ENCODE measurements at regions not wholly inside any gene's neighbourhood (a gene's known extent, or its start where the extent isn't known, plus 50 kb on each side); places are given as distances from the start of the nearest gene placed in this dataset.

DNA sequence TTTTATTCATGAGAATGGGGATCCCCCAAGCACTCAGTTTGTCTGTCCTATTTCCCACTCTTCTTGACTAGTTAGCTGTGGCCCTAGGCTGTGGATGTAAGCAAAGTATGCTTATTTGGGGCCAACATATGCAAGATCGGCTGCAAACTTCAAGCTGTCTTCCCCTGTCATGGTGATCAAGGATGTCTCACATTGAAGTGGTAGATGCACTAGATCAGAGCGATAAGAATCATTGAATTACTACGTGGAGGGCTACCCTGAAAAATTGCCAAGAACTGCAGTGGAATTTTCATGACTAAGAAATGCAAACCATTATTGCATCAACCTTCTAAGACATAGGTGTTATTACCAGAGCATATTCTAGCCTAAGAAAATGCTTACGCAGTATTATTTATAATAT, 527.4 kb downstream of the RNF144A start:
- no peak overlapping the region for H3K9ac ChIP-seq
- peaks cover 0 to 5% (median 0%) of the 10 kb centered on the region in 11 experiments; a peak in 1 of 22 replicates for H3K9me3 ChIP-seq (replicated peaks in 1 of 11)
- H3K27ac ChIP-seq = no peak overlapping the region
- H4K20me1 ChIP-seq = no peaks in the 10 kb centered on the region
- H3K4me2 ChIP-seq = no peak overlapping the region
- no peaks in the 10 kb centered on the region for H3K27me3 ChIP-seq
- H3K4me3 ChIP-seq = no peak overlapping the region
- no peaks in the 10 kb centered on the region for H3K36me3 ChIP-seq
- TF ChIP-seq Cebpa-rat (IDR thresholded peaks at IDR 0.05) = no peak
- peaks cover 0 to 3% (median 0%) of the 10 kb centered on the region in 10 experiments; a peak in 1 of 20 replicates for H3K4me1 ChIP-seq

DNA sequence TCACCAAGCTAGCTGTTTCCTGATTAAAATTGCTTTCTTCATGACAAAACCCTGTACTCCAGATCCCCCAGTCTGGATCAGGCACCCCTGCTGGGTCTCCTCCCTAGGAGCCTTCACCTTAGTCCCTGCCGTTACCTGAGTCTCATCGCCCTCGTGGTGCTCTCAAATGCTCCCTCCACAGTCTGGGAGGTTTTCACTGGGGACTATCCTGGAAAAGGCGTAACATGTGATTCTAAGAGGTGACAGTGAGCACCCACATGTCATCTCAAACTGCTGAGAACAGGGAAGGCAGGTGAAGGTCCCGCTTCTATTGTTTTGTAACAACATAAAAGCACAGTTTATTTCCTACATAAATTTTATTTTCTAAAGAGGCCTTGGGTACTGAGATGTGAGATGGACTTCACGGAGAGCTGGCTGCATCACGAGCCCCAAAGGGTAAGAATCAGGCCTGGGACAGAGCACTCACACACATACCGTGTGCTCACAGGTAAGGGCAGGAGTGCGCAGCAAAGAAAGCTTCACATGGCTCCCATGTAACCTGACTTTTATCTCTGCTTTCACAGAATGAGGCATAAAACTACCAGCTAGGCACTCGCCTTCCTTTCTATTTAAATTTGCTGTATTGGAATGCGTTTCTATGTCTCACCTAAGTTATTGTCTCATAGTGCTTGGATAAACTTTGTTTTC, 531.5 kb downstream of the RNF144A start:
- no peak overlapping the region for H3K4me2 ChIP-seq
- no peak for TF ChIP-seq Cebpa-rat (IDR thresholded peaks at IDR 0.05)
- no peaks in the 10 kb centered on the region for H3K9me3 ChIP-seq (replicated peaks in 1 of 11)
- H3K4me1 ChIP-seq = peaks cover 0 to 6% (median 0%) of the 10 kb centered on the region in 10 experiments; a peak in 4 of 20 replicates
- no peaks in the 10 kb centered on the region for H3K27me3 ChIP-seq
- no peaks in the 10 kb centered on the region for H3K36me3 ChIP-seq
- no peaks in the 10 kb centered on the region for H4K20me1 ChIP-seq
- no peak overlapping the region for H3K27ac ChIP-seq
- no peak overlapping the region for H3K4me3 ChIP-seq
- no peak overlapping the region for H3K9ac ChIP-seq

DNA sequence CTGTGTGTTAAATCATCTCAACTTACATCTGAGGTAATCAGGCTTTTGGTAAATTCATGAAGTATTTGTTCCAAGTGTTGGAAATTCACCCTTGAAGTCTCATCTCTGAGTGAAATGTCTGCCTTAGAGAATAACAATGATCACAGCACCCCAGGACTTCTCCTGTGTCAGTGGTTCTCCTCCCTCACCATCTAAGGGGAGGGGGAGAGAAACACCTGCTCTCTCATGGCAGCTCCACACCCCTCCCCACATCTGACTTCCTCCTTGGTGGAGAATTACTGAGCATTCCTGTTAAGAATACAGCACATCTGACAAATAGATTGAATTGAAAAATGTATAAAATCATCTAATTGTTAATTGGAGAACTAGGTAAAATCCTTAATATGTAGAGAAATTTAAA, 532.1 kb downstream of the RNF144A start:
- Histone ChIP-seq H3K4me3 (no peak overlapping the region), H3K36me3 (no peaks in the 10 kb centered on the region), H3K9me3 (replicated peaks in 1 of 11) (no peaks in the 10 kb centered on the region), H3K4me1 (peaks cover 0 to 6% (median 0%) of the 10 kb centered on the region in 10 experiments; a peak in 4 of 20 replicates), H3K9ac (no peak overlapping the region), H3K27me3 (no peaks in the 10 kb centered on the region), H3K27ac (no peak overlapping the region), H3K4me2 (no peak overlapping the region), H4K20me1 (no peaks in the 10 kb centered on the region)
- no peak for TF ChIP-seq Cebpa-rat (IDR thresholded peaks at IDR 0.05)

DNA sequence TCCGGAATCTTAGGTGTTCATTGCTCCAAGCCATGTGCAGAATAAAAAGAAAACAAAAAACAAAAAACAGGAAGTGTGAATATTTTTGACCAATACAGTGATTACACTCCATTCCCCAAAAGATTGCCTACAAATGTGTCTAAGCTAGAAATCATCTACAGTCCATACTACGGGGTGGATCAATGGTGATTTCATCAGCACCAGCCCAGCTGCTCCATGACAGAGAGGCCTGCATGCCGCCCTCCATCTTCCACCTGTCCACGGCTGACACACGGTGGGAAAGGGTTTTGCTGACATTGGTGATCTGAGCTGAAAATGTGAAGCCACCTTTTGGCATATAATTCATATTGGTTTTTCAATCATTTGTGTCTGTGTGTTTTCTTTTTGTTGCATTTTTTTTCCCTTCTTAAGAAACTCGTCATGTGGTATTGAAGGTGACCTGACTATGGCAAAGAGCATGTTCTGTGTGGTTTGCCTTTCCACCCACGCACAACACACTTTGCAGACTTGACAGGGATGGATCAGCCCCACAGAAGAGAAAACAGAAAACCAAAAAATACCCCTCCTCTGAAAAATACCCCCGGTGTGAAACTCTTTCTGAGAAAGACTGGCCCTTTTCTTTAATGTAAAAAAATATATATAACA, 533.1 kb downstream of the RNF144A start:
- H3K9me3 ChIP-seq (replicated peaks in 1 of 11) = no peaks in the 10 kb centered on the region
- no peak for TF ChIP-seq Cebpa-rat (IDR thresholded peaks at IDR 0.05)
- H3K9ac ChIP-seq = no peak overlapping the region
- no peaks in the 10 kb centered on the region for H3K36me3 ChIP-seq
- H3K4me3 ChIP-seq = no peak overlapping the region
- H3K27ac ChIP-seq = no peak overlapping the region
- H3K27me3 ChIP-seq = no peaks in the 10 kb centered on the region
- no peaks in the 10 kb centered on the region for H4K20me1 ChIP-seq
- 0 out of 22 replicates have a peak overlapping the region, but pooled peaks of 1 of the 11 experiments have one; percentile 1 for H3K4me2 ChIP-seq
- H3K4me1 ChIP-seq = peaks cover 0 to 6% (median 0%) of the 10 kb centered on the region in 10 experiments; a peak in 4 of 20 replicates

DNA sequence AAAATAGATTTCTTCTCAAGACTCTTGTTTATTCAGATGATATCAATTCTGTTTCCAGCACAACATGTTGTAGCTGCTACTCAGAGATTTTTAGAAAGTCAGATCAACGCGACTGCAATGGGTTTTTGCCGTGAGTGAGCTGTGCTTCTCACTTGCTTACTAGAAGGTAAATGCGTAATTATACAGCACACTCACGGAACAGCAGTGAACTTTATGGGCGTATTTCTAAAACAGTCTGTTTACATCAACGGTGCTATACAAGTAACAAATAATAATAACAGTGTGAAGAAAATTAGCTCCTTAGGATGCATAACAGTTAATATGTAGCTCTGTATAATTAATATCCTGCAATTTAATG, 533.6 kb downstream of the RNF144A start:
- H3K36me3 ChIP-seq = no peaks in the 10 kb centered on the region
- H3K4me3 ChIP-seq = no peak overlapping the region
- H3K27me3 ChIP-seq = no peaks in the 10 kb centered on the region
- H3K9ac ChIP-seq = no peak overlapping the region
- H3K4me2 ChIP-seq = no peak overlapping the region
- H3K27ac ChIP-seq = no peak overlapping the region
- no peak for TF ChIP-seq Cebpa-rat (IDR thresholded peaks at IDR 0.05)
- no peaks in the 10 kb centered on the region for H4K20me1 ChIP-seq
- H3K9me3 ChIP-seq (replicated peaks in 1 of 11) = no peaks in the 10 kb centered on the region
- H3K4me1 ChIP-seq = peaks cover 0 to 6% (median 0%) of the 10 kb centered on the region in 10 experiments; a peak in 4 of 20 replicates

DNA sequence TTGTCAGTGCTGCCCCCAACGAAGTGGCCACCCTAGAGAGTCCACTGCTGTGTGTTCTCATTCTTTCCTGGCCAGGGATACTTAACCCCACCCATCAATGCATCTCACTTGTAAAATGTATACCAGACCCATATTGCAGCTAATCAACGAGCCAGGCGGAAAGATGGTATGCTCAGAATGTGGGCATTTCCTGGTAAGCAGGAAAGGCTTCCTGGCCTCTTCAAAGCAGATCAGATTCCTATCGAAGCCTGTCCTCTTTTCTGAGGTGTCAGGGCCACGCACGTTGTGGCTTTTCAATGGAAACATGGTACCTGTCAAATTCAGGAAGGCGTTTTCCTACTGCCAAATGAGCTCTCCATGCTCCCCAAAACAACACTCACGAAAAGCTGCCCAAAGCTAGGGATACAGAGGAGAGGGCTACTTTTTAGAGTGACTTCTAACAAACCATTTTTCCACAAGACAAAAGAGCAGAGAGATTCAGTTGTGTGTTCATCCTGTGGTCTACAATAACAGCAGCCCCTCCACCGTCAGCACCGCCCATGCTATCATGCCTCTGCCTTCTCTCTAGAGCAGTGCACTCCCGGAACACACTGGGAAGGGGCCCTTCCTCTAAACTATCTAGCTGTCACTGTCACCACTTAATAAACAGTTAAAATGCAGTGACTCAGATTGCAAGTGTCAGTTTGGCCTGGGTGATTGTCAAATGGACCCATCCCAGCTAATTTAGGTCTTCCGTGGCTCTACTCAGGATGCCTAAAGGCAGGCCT, 535.1 kb downstream of the RNF144A start:
- H3K4me2 ChIP-seq = no peak overlapping the region
- H3K27ac ChIP-seq = no peak overlapping the region
- H3K9ac ChIP-seq = no peak overlapping the region
- no peaks in the 10 kb centered on the region for H3K9me3 ChIP-seq (replicated peaks in 1 of 11)
- TF ChIP-seq Cebpa-rat (IDR thresholded peaks at IDR 0.05) = no peak
- H3K36me3 ChIP-seq = no peaks in the 10 kb centered on the region
- H4K20me1 ChIP-seq = no peaks in the 10 kb centered on the region
- H3K4me1 ChIP-seq = peaks cover 0 to 6% (median 0%) of the 10 kb centered on the region in 10 experiments; a peak in 4 of 20 replicates
- H3K4me3 ChIP-seq = no peak overlapping the region
- no peaks in the 10 kb centered on the region for H3K27me3 ChIP-seq

DNA sequence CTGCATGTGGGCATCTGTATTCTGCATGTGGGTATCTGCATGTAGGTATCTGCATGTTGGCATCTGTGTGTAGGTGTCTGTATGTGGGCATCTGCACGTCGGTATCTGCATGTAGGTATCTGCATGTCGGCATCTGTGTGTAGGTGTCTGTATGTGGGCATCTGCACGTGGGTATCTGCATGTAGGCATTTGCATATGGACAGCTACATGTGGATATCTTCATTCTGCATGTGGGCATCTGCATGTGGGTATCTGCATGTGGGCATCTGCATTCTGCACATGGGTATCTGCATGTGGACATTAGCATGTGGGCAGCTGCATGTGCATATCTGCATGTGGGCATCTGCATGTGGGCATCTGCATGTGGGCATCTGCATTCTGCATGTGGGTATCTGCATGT, 537.4 kb downstream of the RNF144A start:
- no peaks in the 10 kb centered on the region for H3K27me3 ChIP-seq
- no peak overlapping the region for H3K27ac ChIP-seq
- no peaks in the 10 kb centered on the region for H3K36me3 ChIP-seq
- H3K9ac ChIP-seq = no peak overlapping the region
- H3K4me2 ChIP-seq = no peak overlapping the region
- no peak overlapping the region for H3K4me3 ChIP-seq
- H4K20me1 ChIP-seq = no peaks in the 10 kb centered on the region
- H3K4me1 ChIP-seq = peaks cover 0 to 6% (median 0%) of the 10 kb centered on the region in 10 experiments; a peak in 3 of 20 replicates
- TF ChIP-seq Cebpa-rat (IDR thresholded peaks at IDR 0.05) = no peak
- no peaks in the 10 kb centered on the region for H3K9me3 ChIP-seq (replicated peaks in 1 of 11)

DNA sequence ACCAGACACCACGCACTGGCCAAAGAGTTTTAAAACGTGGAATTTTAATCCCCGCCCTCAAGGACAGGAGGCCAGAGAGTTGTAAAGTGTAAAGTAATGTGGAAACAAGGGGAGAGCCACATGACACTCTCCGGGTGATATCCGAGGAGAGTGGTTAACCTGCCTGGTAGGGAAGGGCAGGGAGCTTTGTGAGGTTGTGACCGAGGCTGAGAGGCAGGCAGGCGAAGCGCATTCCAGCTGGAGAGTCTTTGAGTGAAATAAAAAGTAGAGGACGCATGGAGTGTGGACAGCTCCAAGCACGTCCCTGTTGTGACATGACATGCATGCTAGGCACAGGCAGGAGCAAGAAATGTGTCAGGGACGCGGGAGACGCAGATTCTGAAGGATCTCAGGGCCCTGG, 539.5 kb downstream of the RNF144A start:
- no peaks in the 10 kb centered on the region for H3K36me3 ChIP-seq
- no peak overlapping the region for H3K4me3 ChIP-seq
- H3K4me1 ChIP-seq = no peaks in the 10 kb centered on the region
- H3K9ac ChIP-seq = no peak overlapping the region
- H3K4me2 ChIP-seq = no peak overlapping the region
- no peaks in the 10 kb centered on the region for H3K27me3 ChIP-seq
- H4K20me1 ChIP-seq = no peaks in the 10 kb centered on the region
- H3K9me3 ChIP-seq (replicated peaks in 1 of 11) = no peaks in the 10 kb centered on the region
- no peak for TF ChIP-seq Cebpa-rat (IDR thresholded peaks at IDR 0.05)
- H3K27ac ChIP-seq = no peak overlapping the region

DNA sequence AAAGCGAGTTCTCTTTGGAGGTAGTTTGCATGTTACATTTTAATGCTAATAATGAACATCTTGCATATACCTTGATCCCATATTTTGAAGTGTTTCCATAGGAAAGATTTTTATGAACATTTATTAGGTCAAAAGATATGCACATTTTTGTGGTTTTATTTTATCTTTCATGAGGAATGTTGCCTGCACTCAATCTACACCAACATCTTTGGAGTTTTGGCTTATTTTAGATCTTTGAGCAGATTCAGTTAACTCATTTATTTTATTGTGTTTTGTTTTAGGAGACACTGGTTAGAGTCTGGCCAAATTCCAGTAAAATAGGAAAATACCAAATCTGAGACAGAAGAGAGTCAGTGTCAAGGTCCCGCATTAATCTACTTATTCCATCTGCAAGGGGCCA, 540.9 kb downstream of the RNF144A start:
- H3K9ac ChIP-seq = no peak overlapping the region
- H3K4me3 ChIP-seq = no peak overlapping the region
- no peaks in the 10 kb centered on the region for H3K4me1 ChIP-seq
- no peak overlapping the region for H3K4me2 ChIP-seq
- no peaks in the 10 kb centered on the region for H4K20me1 ChIP-seq
- H3K27ac ChIP-seq = no peak overlapping the region
- no peaks in the 10 kb centered on the region for H3K36me3 ChIP-seq
- no peaks in the 10 kb centered on the region; a peak in 1 of 22 replicates for H3K9me3 ChIP-seq (replicated peaks in 1 of 11)
- no peak for TF ChIP-seq Cebpa-rat (IDR thresholded peaks at IDR 0.05)
- no peaks in the 10 kb centered on the region for H3K27me3 ChIP-seq

All from BLaER1 treated with 17β-estradiol and CSF1 and Interleukin-3, amounts not matched to agents 10 nM and 100 nM (cell line).